ENCODE measurements at regions not wholly inside any gene's neighbourhood (a gene's known extent, or its start where the extent isn't known, plus 50 kb on each side); places are given as distances from the start of the nearest gene placed in this dataset.

- DNase-seq: no peak
These were observed 556.0 kb downstream of the BNC2 start for GRCh38 chr9:16314476-16314875.

- DNase-seq: no peak
These were observed 554.8 kb downstream of the BNC2 start for GRCh38 chr9:16315720-16316119.

- no peak for DNase-seq
These were observed 554.0 kb downstream of the BNC2 start for GRCh38 chr9:16316456-16316855.

- DNase-seq: no peak
These were observed 553.3 kb downstream of the BNC2 start for GRCh38 chr9:16316911-16317817.

- DNase-seq: no peak
These were observed 551.9 kb downstream of the BNC2 start for GRCh38 chr9:16318516-16319060.

- DNase-seq: no peak
These were observed 550.8 kb downstream of the BNC2 start for GRCh38 chr9:16319646-16320045.

GRCh38 chr9:16320338-16320902 lies 550.0 kb downstream of the BNC2 start:
- DNase-seq: no peak

- DNase-seq: peak; percentile 61 to 63
These were observed 548.9 kb downstream of the BNC2 start for GRCh38 chr9:16321461-16322119.

GRCh38 chr9:16322849-16323248 lies 547.6 kb downstream of the BNC2 start:
- no peak for DNase-seq

GRCh38 chr9:16325966-16326365 lies 544.5 kb downstream of the BNC2 start:
- no peak for DNase-seq

GRCh38 chr9:16328349-16328748 lies 542.1 kb downstream of the BNC2 start:
- DNase-seq: no peak

GRCh38 chr9:16329671-16330113 lies 540.8 kb downstream of the BNC2 start:
- no peak for DNase-seq

- no peak for DNase-seq
These were observed 539.4 kb downstream of the BNC2 start for GRCh38 chr9:16331031-16331430.

- no peak for DNase-seq
These were observed 538.9 kb downstream of the BNC2 start for GRCh38 chr9:16331527-16331926.

GRCh38 chr9:16333691-16334090 lies 536.8 kb downstream of the BNC2 start:
- DNase-seq: peak; percentile 14 to 22

GRCh38 chr9:16335788-16336580 lies 534.5 kb downstream of the BNC2 start:
- DNase-seq: peak; percentile 71

GRCh38 chr9:16336833-16337232 lies 533.6 kb downstream of the BNC2 start:
- DNase-seq: no peak

GRCh38 chr9:16337322-16338029 lies 533.0 kb downstream of the BNC2 start:
- no peak for DNase-seq

- no peak for DNase-seq
These were observed 529.3 kb downstream of the BNC2 start for GRCh38 chr9:16341177-16341576.

GRCh38 chr9:16342246-16343020 lies 528.0 kb downstream of the BNC2 start:
- DNase-seq: peak; percentile 31 to 50

Measured in inflammatory macrophage (primary cell).